ENCODE measurements at regions not wholly inside any gene's neighbourhood (a gene's known extent, or its start where the extent isn't known, plus 50 kb on each side); places are given as distances from the start of the nearest gene placed in this dataset.

GRCh38 chr5:2010940-2011339 lies 128.2 kb upstream of the IRX4 start:
- FAIRE-seq, result no peak
- no peak for DNase-seq (ENCODE audit: insufficient read length, low spot score)

DNA sequence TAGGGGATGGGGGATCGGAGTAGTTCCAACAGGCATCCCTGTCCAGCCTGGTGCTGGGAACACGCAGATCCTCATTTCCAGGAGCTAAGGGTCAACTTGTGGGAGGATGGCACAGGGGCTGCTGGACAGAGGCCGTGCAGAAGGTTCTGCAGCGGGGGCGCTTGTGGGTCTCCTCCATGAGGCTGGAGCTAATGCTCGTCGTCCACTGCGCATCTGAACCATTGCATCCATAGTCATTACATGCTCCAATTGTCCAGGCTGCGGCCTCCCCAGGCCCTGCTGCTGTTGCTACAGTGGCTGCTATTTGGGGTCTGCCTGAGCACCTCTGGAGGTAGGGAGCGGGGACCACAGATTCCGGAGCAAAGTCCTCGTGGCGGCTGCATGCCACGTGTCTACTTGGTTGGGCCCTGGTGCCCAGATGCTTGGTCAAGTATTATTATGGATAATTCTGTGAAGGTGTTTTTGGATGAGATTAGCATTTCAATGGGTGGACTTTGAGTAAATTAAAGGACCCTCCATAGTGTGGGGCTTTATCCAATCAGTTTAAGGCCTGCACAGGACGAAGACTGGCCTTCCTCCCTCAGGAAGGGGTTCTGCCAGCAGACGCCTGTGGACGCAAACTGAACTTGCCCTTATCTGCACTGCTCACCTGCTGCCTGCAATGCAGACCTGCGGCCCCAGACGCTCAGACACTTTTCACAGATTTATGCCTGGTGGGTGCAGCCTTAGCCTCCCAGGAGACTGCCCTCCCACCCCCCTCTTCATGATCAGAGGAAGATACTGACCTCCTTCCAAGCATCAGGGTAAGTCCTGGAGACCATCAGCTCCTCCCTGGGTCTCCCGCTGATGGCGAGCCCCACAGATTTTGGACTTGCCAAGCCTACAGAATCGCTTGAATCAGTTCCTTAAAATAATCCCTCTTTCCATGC lies 127.5 kb upstream of the IRX4 start:
- DNase-seq (ENCODE audit: insufficient read length, low spot score) (no peak), FAIRE-seq (no peak)

DNA sequence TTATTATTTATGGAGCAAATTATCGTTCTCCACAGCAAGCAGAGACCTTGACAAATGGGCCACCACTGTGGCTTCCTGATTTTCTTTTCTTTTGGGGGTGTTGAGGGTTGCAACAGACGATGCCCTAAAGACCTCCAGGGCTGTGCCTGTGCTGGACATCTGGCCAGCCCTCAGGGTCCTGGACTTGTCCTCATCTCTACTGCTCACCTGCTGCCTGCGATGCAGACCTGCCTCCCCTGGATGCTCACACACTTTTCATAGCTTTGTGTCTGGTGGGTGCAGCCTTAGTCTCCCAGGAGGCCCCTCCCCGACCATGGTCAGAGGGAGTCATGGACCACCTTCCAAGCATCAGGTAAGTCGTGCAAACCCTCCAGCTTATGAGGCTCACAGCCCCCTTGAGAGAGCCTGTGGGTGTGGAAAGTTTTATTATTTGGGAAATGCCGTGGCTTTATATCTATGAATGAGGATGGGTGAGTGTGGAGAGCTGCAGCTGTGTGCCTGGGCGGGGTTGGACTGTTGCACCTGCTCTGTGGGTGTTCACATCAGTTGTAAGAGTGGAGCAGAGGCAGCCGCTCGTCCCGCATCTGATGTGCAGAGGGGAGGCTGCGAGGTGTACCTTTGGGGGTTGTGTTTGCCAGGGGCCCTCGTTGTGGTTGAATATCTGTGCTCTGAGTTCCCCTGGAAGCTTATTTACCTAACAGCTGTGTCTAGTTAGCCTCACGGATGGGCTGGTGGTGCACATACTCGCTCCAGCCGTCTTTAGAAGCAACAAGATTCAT lies 126.3 kb upstream of the IRX4 start:
- DNase-seq (ENCODE audit: insufficient read length, low spot score) (no peak), FAIRE-seq (no peak)

DNA sequence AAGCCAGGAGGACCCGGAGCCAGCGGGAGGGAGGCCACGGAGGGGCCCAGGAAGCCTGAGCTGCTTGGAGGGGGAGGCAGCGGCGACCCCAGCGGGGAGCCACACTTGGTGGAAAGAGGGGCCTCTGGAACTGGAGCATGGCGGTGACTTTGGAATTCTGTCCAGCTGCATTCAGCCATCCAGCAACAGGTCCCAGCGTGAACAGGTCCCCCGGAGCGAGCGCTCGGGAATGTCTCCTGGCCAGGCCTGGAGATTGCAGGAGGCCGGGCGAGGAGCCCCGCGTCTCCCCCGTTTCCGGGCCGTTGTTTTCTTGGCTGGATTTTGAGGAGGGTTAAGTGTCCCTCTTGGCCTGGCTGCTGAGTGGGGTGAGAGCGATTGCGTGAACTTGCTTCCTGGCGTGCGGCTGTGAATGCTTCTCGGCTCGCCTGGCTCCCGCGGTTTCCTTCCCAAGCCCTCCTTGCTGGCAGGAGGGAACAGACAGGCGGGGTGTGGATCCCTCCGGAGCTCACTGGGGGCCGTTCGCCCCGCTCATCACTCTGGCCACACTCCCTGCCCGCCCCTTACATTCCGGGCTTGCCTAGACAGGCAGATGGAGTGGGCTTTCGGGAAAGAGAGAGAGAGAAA lies 125.3 kb upstream of the IRX4 start:
- FAIRE-seq, result no peak
- no peak for DNase-seq (ENCODE audit: insufficient read length, low spot score)

DNA sequence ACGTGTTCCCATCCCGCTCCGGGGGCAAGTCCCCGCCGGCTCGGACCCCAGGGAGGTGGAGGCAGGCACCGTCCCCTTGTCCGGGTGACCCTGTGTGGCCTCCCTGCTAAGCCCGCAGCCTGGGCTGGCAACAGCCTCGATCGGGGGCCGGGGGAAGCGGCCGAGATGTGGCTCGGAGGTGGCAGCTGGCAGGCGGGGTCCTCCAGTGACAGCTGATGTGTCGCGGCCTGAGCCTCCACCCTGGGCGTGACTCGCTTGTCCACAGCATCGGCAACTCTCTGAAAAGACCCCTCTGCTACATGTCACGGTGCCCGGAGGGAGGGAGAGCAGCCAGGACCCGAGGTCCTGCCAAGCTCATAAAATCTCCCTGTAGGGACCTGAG lies 124.8 kb upstream of the IRX4 start:
- FAIRE-seq (no peak), DNase-seq (ENCODE audit: insufficient read length, low spot score) (no peak)

DNA sequence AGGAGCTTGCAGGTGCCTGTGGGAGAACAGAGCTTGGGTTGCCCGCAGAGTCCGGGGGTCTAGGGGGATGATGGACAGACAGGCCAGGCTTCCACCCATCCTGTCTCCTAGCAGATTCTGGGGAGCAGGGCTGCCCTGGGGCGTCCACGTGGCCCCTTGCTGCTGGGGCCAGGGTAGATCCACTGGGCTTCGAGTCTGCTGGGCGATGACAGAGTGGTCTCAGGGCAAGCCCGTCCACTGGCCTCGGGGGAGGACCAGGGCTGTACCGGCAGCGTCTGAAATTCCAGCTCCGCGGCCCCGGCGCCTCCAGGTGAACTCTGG lies 124.2 kb upstream of the IRX4 start:
- no peak for FAIRE-seq

DNA sequence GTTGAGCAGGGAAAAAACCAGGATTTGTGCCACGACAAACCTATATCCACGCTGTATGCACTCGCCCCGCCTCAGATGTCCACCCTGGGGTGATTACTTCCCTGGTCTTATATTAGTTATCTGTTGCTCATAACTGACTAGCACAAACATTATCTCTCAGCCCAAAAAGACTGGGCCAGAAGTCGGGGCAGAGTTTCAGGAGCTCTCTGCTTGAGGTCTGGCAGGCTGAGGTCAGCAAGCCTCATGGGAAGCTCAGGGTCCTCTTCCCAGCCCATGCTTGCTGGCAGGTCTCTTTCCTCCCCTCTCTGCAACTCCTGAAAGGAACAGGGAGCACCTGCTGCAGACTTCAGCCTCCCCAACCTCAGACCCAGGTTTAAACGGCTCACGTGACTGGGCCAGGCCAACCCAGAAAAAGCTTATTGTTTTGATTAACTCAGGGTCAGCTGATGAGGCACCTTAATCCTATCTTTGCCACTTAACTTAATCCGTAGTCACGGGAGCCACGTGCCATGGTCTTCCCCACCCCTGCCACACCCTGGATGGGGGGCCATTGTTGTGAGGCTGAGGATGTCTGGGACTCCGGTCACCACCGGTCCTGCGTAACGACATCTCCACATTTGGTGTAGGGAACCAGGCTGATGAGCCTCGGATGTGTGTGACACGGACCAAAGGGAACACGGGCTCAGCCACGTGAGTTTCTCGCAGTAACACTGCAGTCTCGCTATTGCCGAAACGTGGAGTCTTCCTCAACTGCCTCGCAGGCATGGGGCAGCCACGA lies 123.7 kb upstream of the IRX4 start:
- no peak for DNase-seq (ENCODE audit: insufficient read length, low spot score)
- FAIRE-seq, result peak; percentile 31

More for the DNA sequence above, 124.2 kb upstream of the IRX4 start:
- DNase-seq (ENCODE audit: insufficient read length, low spot score), result no peak

DNA sequence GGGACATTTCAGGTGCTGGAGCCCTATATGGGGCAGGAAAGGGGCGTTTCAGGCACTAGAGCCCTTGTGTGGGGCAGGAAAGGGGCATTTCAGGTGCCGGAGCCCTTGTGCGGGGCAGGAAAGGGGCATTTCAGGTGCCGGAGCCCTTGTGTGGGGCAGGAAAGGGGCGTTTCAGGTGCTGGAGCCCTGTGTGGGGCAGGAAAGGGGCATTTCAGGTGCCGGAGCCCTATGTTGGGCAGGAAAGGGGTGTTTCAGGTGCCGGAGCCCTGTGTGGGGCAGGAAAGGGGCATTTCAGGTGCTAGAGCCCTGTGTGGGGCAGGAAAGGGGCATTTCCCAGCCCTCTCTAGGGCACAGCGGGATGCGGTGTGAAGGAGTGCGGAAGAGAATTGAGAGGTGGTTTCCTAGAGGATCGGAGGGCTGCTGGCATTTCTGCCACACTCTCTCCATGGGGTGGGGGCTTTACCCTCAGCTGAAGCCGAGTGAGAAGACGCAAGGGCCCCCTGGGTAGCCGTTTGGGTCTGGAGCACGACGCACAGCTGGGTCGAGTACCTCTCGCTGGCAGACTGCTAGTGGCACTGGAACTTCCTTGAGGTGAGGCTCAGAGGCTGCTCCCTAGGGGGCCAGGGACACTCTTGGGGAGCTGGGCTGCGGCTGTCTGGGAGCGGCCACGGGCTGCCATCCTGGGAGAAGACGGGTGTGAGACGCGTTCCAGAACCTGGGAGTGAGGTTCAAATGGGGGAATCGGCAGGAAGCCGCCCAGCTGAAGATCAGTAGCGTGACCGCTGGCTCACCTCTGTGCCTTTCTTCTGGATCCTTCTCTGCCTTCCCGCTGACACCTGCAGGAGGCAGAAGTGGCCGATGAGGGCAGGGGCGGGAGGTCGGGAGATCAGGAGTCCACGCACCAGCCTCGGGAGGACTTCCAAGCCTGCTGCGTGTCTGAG lies 122.6 kb upstream of the IRX4 start:
- DNase-seq (ENCODE audit: insufficient read length, low spot score) (no peak), FAIRE-seq (no peak)

DNA sequence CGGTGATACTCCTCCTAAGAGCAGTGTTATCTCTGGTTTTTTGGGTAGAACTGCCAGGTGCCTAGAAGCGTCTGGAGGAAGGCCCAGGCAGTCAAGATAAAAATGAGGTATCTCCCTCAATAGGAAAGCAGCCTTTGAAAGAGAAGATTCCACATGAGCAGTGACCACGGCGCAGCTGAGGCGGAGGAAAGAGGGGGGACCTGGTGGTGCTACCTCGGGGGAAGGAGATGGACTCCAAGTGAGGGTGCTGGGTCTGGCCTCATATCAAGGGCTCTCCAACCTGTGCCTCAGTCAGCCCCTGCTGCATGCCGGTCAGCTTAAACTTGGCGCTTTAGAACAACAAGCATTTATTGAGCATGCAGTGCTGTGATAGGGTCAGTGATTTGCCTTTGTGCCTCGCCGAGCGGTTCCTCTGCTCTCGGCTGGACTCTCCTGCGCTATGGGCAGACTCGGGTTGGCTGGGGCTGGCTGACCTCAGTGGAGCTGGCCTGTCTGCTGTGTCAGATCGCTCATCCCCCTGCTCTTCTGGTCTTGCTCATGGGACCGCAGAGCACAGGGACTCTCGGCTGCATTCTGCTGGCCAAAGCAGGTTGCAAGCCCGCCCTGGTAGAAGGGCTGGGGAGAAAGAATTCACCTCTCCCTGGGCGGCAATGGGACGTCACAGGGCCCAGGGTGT lies 121.1 kb upstream of the IRX4 start:
- DNase-seq (ENCODE audit: insufficient read length, low spot score) (no peak), FAIRE-seq (no peak)

DNA sequence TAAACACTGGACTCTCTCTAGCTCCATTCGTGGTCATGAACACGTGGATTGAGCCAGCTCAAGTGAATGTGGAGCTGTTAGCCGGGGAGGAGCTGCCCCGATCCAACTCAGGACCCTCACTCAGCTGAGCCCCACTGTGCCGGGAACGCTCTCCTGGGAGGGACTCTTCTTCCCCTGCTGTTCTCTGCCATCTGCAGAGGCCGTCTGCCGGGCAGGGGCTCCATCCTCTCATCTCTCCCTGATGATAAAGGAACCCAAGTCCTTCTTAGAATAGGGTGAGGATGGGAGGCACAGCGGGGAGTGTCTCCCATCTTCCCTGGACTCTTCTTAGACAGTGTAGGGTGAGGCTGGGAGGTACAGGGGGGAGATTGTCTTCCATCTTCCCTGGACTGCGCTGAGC lies 120.5 kb upstream of the IRX4 start:
- no peak for DNase-seq (ENCODE audit: insufficient read length, low spot score)
- FAIRE-seq, result no peak

DNA sequence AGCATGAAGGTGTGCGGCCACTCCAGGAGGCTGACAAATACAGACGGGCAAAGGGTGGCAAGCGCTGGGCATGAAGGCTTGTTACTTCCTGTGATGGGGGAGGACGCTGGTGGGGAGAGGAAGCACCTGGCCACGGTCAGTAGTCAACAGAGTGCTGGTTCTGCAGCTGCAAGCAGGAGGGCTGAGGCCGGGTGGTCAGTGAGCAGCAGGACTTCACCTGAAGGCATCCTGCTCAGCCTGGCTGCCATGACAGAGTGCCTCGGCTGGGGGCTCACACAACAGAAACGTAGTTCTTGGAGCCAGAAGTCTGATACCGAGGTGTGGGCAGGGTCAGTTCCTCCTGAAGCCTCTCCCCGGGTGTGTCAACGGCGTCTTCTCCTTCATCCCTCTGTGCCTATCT lies 118.6 kb upstream of the IRX4 start:
- FAIRE-seq (no peak), DNase-seq (ENCODE audit: insufficient read length, low spot score) (no peak)

DNA sequence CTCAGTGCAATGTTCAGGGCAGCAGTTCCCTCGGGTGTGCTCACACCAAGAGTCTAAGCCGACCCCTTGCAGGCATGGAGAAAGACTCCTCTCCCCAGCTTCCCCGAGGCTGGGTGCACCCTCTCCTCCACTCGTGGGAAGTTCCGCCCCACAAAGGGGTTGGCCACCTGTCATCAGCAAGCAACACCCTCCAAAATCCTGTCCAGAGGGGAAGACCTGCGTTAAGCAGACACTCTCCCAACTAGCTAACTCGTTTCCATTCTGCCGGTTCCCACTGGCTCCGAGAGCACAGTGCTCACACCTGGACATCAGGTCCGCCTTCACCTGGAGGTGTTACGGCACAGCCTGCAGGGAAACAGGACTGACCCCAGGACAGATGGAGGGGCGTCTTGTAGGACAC lies 117.9 kb upstream of the IRX4 start:
- FAIRE-seq, result no peak
- DNase-seq (ENCODE audit: insufficient read length, low spot score), result no peak

DNA sequence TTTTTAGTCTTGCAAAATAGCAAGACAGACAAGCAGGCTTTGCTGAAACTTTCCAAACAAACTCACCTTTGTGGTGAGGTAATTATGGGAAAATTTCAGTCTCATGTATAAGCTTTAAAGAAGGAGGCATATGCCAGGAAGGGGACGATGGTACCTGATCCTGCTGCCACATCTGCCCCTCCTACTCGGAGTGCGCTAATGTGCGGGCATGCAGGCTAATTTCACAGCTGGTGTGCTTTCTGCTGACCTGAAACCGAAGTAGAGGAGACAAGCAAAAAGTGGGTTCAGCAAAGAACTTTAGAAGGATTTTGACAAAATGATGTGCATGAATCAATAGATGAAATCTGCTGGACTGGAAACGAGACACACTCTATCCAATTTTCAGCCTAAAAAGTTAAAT lies 117.1 kb upstream of the IRX4 start:
- no peak for FAIRE-seq

DNA sequence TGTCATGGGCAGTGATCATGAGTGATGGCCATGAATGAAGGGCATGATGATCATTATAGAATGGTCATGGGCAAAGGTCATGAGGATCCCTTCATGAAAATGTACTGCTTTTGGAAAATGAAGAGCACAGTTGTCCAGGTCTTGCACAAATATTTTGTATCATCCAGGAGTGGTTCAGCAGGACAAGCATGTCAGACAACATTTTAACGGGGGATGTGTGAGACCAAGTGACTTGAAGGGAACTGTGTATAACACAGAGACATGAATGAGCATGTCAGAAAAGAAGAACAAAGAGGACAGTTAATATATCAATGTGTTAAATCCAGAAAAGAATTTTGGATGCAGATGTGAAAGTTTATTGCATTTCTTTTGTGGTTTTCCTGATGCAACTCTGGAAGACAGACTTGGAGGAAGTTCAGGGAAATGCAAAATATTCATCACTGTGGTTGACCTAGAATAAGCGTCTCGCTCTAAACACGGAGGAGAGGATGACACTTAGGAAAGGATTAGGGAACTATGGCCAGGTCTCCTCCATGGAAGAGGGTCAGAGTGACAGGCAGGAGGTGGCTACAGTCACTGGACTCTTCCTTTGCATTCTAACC lies 116.1 kb upstream of the IRX4 start:
- DNase-seq (ENCODE audit: insufficient read length, low spot score) (no peak), FAIRE-seq (no peak)

More for the DNA sequence above, 117.1 kb upstream of the IRX4 start:
- no peak for DNase-seq (ENCODE audit: insufficient read length, low spot score)

DNA sequence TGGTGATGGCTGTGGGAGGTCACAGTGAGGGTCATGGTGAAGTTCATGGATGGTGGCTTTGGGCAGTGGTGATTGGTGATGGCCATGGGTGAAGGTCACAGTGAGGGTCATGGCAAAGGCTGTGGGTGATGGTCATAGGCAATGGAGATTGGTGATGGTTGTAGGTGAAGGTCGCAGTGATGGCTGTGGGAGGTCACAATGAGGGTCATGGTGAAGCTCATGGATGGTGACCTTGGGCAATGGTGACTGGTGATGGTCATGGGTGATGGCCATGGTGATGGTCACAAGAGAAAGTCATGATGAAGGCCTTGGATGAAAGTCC lies 115.6 kb upstream of the IRX4 start:
- FAIRE-seq (peak; percentile 79), DNase-seq (ENCODE audit: insufficient read length, low spot score) (no peak)

- DNase-seq (ENCODE audit: insufficient read length, low spot score), result no peak
- FAIRE-seq, result no peak
Measured at GRCh38 chr5:1997640-1998347, 115.1 kb upstream of the IRX4 start.

GRCh38 chr5:1995491-1995890 lies 112.8 kb upstream of the IRX4 start:
- no peak for FAIRE-seq

GRCh38 chr5:1987471-1987870 lies 104.7 kb upstream of the IRX4 start:
- no peak for FAIRE-seq
- DNase-seq (ENCODE audit: insufficient read length, low spot score), result no peak

More at GRCh38 chr5:1995491-1995890, 112.8 kb upstream of the IRX4 start:
- no peak for DNase-seq (ENCODE audit: insufficient read length, low spot score)
